OCI-LY7 (cell line): ENCODE measurements at regions not wholly inside any gene's neighbourhood (a gene's known extent, or its start where the extent isn't known, plus 50 kb on each side); places are given as distances from the start of the nearest gene placed in this dataset.
"Not testable (repeated sequence)": the region's sequence is repeated elsewhere in the genome, so short reads cannot be mapped to it uniquely, and the experiment has no call there.

Experiments used
- CTCF ChIP-seq: fragments of 200-600 bp; sonication (generic); conservative IDR thresholded peaks from 2 replicates; pipeline ENCODE4 v1.5.1; 2014; ENCODE audit warnings: mild to moderate bottlenecking, antibody characterized with exemption, low read length, moderate library complexity, mixed read lengths
- EZH2phosphoT487 ChIP-seq: fragments of 200-600 bp; sonication (generic); IDR thresholded peaks from 2 replicates; pipeline ENCODE4 v1.6.1; 2018; ENCODE audit warnings: low read depth, borderline replicate concordance, mild to moderate bottlenecking, mixed run types, antibody characterized with exemption, low read length, moderate library complexity, mixed read lengths

GRCh38 chr5:26325432-26325831 lies 713.0 kb downstream of the CDH9 start:
- TF ChIP-seq CTCF, EZH2phosphoT487: not testable (repeated sequence)
